Keratinocyte (primary cell): ENCODE measurements at regions not wholly inside any gene's neighbourhood (a gene's known extent, or its start where the extent isn't known, plus 50 kb on each side); places are given as distances from the start of the nearest gene placed in this dataset.

ENCODE experiments used
- DNase-seq: peaks from one replicate; pipeline ENCODE4 v3.0.0-alpha.2; 2011; ENCODE audit warnings: low read depth, missing footprints, low spot score
- FAIRE-seq: peaks from 2 replicates; lab custom pipeline; 2011; peaks lifted over from hg19 to GRCh38; lab: Jason Lieb, UNC
- H2AFZ ChIP-seq: 2 replicates; pipeline ENCODE4 v1.6.0; 2012; ENCODE audit warnings: low read length, control low read depth, inconsistent platforms; ENCODE audit not compliant: control insufficient read depth
- H3K27ac ChIP-seq: 2 replicates; pipeline ENCODE4 v1.5.1; 2011; ENCODE audit warnings: low read length; ENCODE audit not compliant: control insufficient read depth, insufficient read depth
- H3K27me3 ChIP-seq: 3 replicates; pipeline ENCODE4 v1.6.0; 2011; ENCODE audit warnings: low read length; ENCODE audit not compliant: control insufficient read depth, insufficient read depth; ENCODE audit errors: extremely low read depth
- H3K36me3 ChIP-seq, 2 experiments: 2 replicates in 1 of 2; 3 replicates in 1 of 2; pipeline ENCODE4 v1.5.1; 2011; ENCODE audit warnings: low read length in 2 of 2, mild to moderate bottlenecking in 1 of 2; ENCODE audit not compliant: control insufficient read depth in 2 of 2, insufficient read depth in 2 of 2; ENCODE audit errors: extremely low read depth in 1 of 2
- H3K4me1 ChIP-seq: 3 replicates; pipeline ENCODE4 v1.5.1; 2011; ENCODE audit warnings: low read length; ENCODE audit not compliant: control insufficient read depth, insufficient read depth; ENCODE audit errors: extremely low read depth
- H3K4me2 ChIP-seq: 3 replicates; pipeline ENCODE4 v1.6.0; 2011; ENCODE audit warnings: low read depth, low read length; ENCODE audit not compliant: control insufficient read depth, insufficient read depth; ENCODE audit errors: extremely low read depth
- H3K4me3 ChIP-seq, 3 experiments: fragments of 200-600 bp in 1 of 3; sonication (generic) in 1 of 3; 2 replicates in 2 of 3; 3 replicates in 1 of 3; pipeline ENCODE4 v1.5.1; 2011 to 2016; ENCODE audit warnings: low read length in 3 of 3, mild to moderate bottlenecking in 3 of 3, control low read depth in 2 of 3, inconsistent platforms in 1 of 3, low read depth in 1 of 3, mixed read lengths in 1 of 3, mixed run types in 1 of 3, moderate library complexity in 1 of 3; ENCODE audit not compliant: control insufficient read depth in 2 of 3, insufficient read depth in 2 of 3; ENCODE audit errors: extremely low read depth in 1 of 3
- H3K79me2 ChIP-seq: 2 replicates; pipeline ENCODE4 v1.6.0; 2012; ENCODE audit warnings: low read length; ENCODE audit not compliant: control insufficient read depth, insufficient read depth
- H3K9ac ChIP-seq: 3 replicates; pipeline ENCODE4 v1.6.0; 2011; ENCODE audit warnings: low read length; ENCODE audit not compliant: control insufficient read depth, insufficient read depth; ENCODE audit errors: extremely low read depth
- H3K9me1 ChIP-seq: 3 replicates; pipeline ENCODE4 v1.6.0; 2011; ENCODE audit warnings: low read length; ENCODE audit not compliant: control insufficient read depth, insufficient read depth; ENCODE audit errors: extremely low read depth
- H3K9me3 ChIP-seq: 2 replicates; pipeline ENCODE4 v1.5.1; 2012; ENCODE audit warnings: low read depth, low read length; ENCODE audit not compliant: control insufficient read depth
- H4K20me1 ChIP-seq: 3 replicates; pipeline ENCODE4 v1.6.0; 2011; ENCODE audit warnings: low read length; ENCODE audit not compliant: control insufficient read depth, insufficient read depth; ENCODE audit errors: extremely low read depth
- EZH2 ChIP-seq: IDR thresholded peaks from one replicate; pipeline ENCODE4 v1.6.1; 2012; ENCODE audit warnings: inconsistent platforms, mild to moderate bottlenecking, low read length, moderate library complexity
- dilution Hi-C: fragments of 300-500 bp; cut with MboI; formaldehyde crosslinking; loops from one replicate; pipeline ENCODE4 v1.7.0; 2020; ENCODE audit warnings: low sequenced_read_pairs; ENCODE audit not compliant: extremely low pct_ligation_motif_present
- TF ChIP-seq, protein P1 (sequence below), 3 experiments: IDR thresholded peaks in 1 of 3; conservative IDR thresholded peaks in 1 of 3; optimal IDR thresholded peaks in 1 of 3; 2 replicates in 2 of 3; 3 replicates in 1 of 3; pipeline versions ENCODE3 to v1.5.1; 2011; ENCODE audit warnings: low read length in 3 of 3, mild to moderate bottlenecking in 3 of 3, moderate library complexity in 2 of 3, control low read depth in 1 of 3, inconsistent platforms in 1 of 3; ENCODE audit not compliant: insufficient read depth in 2 of 3; ENCODE audit errors: extremely low read depth in 1 of 3

DNA sequence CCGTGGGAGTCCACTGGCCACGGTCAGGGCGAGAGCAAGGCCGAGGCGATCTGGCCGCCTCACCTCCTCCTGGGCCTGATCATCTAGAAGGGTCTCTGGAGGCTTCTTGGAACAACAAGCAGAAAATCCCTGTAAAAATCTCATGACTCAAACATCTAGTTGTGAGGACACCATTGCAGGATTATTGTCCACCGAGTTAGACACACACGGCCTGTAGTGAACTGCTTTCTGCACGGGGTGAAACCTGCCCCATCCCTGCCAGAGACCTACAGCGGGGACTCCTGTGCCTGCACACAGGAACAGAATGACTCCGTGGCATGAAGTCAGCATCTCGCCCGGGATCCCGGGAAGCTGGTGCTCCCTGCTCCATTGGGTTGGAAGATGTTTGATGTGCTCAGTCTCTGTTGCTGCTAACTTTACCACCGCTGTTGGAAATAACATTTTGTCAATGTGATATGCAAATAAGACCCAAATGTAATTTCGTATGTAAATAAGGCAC is 267.0 kb upstream of the TCERG1L start:
- dilution Hi-C loops = no loop called here
- H3K36me3 ChIP-seq = no peaks in the 10 kb centered on the region
- H3K27me3 ChIP-seq = no peaks in the 10 kb centered on the region
- no peak overlapping the region for H3K27ac ChIP-seq
- TF ChIP-seq, protein P1, sequence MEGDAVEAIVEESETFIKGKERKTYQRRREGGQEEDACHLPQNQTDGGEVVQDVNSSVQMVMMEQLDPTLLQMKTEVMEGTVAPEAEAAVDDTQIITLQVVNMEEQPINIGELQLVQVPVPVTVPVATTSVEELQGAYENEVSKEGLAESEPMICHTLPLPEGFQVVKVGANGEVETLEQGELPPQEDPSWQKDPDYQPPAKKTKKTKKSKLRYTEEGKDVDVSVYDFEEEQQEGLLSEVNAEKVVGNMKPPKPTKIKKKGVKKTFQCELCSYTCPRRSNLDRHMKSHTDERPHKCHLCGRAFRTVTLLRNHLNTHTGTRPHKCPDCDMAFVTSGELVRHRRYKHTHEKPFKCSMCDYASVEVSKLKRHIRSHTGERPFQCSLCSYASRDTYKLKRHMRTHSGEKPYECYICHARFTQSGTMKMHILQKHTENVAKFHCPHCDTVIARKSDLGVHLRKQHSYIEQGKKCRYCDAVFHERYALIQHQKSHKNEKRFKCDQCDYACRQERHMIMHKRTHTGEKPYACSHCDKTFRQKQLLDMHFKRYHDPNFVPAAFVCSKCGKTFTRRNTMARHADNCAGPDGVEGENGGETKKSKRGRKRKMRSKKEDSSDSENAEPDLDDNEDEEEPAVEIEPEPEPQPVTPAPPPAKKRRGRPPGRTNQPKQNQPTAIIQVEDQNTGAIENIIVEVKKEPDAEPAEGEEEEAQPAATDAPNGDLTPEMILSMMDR (optimal IDR thresholded peaks at IDR 0.05 in 1 of 3, IDR thresholded peaks at IDR 0.05 in 1 of 3, conservative IDR thresholded peaks at IDR 0.05 in 1 of 3; ENCODE audit: extremely low read depth in 1 of 3, insufficient read depth in 2 of 3, low read length in 3 of 3) = no peak
- TF ChIP-seq EZH2 = no peak
- H2AFZ ChIP-seq = no peak overlapping the region
- no peaks in the 10 kb centered on the region for H4K20me1 ChIP-seq
- H3K4me3 ChIP-seq = no peak overlapping the region
- H3K79me2 ChIP-seq = no peaks in the 10 kb centered on the region
- DNase-seq = no peak
- no peaks in the 10 kb centered on the region for H3K9me1 ChIP-seq
- no peak for FAIRE-seq
- H3K9ac ChIP-seq = no peak overlapping the region
- H3K9me3 ChIP-seq = peaks cover 8% of the 10 kb centered on the region
- H3K4me1 ChIP-seq = no peaks in the 10 kb centered on the region
- H3K4me2 ChIP-seq = no peak overlapping the region

DNA sequence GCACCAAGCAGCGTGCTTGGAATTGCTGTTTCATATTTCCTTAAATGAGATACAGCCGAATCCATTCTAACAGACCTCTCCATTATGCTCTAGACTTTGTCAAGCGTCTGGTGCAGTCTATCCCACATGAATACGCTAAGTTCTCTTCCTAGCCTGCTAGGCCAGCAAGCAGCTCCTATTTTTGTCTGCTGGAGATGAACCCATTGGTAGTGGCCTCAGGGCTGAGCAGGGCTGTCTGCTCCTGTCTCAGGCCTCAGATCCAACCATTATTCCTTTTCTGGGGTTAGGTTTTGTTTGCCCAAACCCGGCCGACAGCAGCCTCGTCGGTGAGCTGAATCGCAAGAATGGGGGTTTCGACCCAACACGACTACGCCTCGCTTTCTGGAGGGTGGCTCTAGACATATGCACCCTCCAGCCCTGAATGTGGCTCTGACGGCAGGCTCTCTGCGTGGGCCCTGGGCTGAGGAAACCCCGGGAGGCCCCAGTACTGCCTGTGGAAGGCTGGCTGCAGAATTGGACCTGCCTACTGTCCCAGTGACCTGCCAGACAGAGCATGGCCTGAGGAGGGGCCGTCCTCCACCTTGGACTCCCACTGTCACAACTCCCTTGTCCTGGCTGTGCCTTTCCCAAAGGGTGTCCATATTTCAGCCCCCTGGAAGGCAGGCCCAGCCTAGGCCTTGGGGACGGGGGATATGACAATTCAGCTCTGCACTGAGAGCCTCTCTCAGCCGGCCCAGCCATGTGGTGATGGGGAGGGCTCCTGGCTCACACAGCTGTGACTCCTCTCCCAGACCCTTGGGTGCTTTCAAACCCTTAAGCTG is 267.9 kb upstream of the TCERG1L start:
- no peaks in the 10 kb centered on the region for H3K4me1 ChIP-seq
- no peaks in the 10 kb centered on the region for H3K36me3 ChIP-seq
- H3K9me3 ChIP-seq = peaks cover 5% of the 10 kb centered on the region
- H3K4me2 ChIP-seq = no peak overlapping the region
- no peak overlapping the region for H2AFZ ChIP-seq
- H4K20me1 ChIP-seq = no peaks in the 10 kb centered on the region
- no peak overlapping the region for H3K27ac ChIP-seq
- H3K27me3 ChIP-seq = no peaks in the 10 kb centered on the region
- H3K9ac ChIP-seq = no peak overlapping the region
- no peak overlapping the region for H3K4me3 ChIP-seq
- no peaks in the 10 kb centered on the region for H3K9me1 ChIP-seq
- no peak for TF ChIP-seq EZH2
- TF ChIP-seq, protein P1 (optimal IDR thresholded peaks at IDR 0.05 in 1 of 3, IDR thresholded peaks at IDR 0.05 in 1 of 3, conservative IDR thresholded peaks at IDR 0.05 in 1 of 3; ENCODE audit: extremely low read depth in 1 of 3, insufficient read depth in 2 of 3, low read length in 3 of 3) = no peak
- DNase-seq (no peak), FAIRE-seq (no peak)
- H3K79me2 ChIP-seq = no peaks in the 10 kb centered on the region
- dilution Hi-C loops = no loop called here
